B cell (primary cell): ENCODE measurements at regions not wholly inside any gene's neighbourhood (a gene's known extent, or its start where the extent isn't known, plus 50 kb on each side); places are given as distances from the start of the nearest gene placed in this dataset.

Experiments used
- ATAC-seq: fragments of 200-7000 bp; cut with Tn5 transposase; one replicate; pipeline ENCODE4 v1.10.0; 2021; ENCODE audit warnings: low read depth, mild to moderate bottlenecking, moderate number of reproducible peaks, moderate library complexity
- CTCF ChIA-PET: fragments of 350-600 bp; sonication (Branson Sonifier 250); formaldehyde crosslinking; loops from one replicate; lab custom pipeline; 2021; ENCODE audit warnings: antibody characterized with exemption, inconsistent platforms; lab: Charles Lee
- POLR2A ChIA-PET: fragments of 350-600 bp; sonication (Branson Sonifier 250); formaldehyde crosslinking; loops from one replicate; lab custom pipeline; 2021; ENCODE audit warnings: antibody characterized with exemption; lab: Charles Lee
- DNase-seq: peaks from one replicate; pipeline ENCODE4 v3.0.0; 2013
- H2AFZ ChIP-seq: 2 replicates; pipeline ENCODE4 v1.6.1; 2012; ENCODE audit warnings: mild to moderate bottlenecking, low read depth, low read length; ENCODE audit not compliant: insufficient read depth, poor library complexity, severe bottlenecking
- H3K27ac ChIP-seq, 2 donors: 1 replicate in 1 of 2; 2 replicates in 1 of 2; pipeline ENCODE4 v1.5.1; 2012 to 2013; ENCODE audit warnings: low read length in 2 of 2, mild to moderate bottlenecking in 2 of 2, moderate library complexity in 1 of 2
- H3K27me3 ChIP-seq, 4 experiments: fragments of 200-600 bp in 1 of 4; sonication (generic) in 1 of 4; replicated peaks in 1 of 4; 1 replicate in 2 of 4; 2 replicates in 2 of 4; pipeline versions ENCODE4 v1.6.1 to v1.7.0; 2013 to 2016; ENCODE audit warnings: low read length in 3 of 4, mild to moderate bottlenecking in 2 of 4, mixed read lengths in 1 of 4, moderate library complexity in 1 of 4; ENCODE audit not compliant: insufficient read depth in 4 of 4, control insufficient read depth in 3 of 4; ENCODE audit errors: control extremely low read depth in 1 of 4
- H3K36me3 ChIP-seq, 2 experiments: replicated peaks in 1 of 2; 1 replicate in 1 of 2; 2 replicates in 1 of 2; pipeline versions ENCODE4 v1.6.1 to v1.7.1; 2013; ENCODE audit warnings: low read length in 1 of 2; ENCODE audit not compliant: insufficient read depth in 2 of 2, control insufficient read depth in 1 of 2; ENCODE audit errors: control extremely low read depth in 1 of 2, extremely low read depth in 1 of 2
- H3K4me1 ChIP-seq, 2 donors: fragments of 200-600 bp in 1 of 2; sonication (generic) in 1 of 2; 1 replicate in 1 of 2; 2 replicates in 1 of 2; pipeline versions ENCODE4 v1.5.1 to v1.6.1; 2013 to 2017; ENCODE audit warnings: low read length in 2 of 2; ENCODE audit not compliant: control insufficient read depth in 2 of 2, insufficient read depth in 2 of 2
- H3K4me2 ChIP-seq: replicated peaks from 2 replicates; pipeline ENCODE3; 2012; ENCODE audit warnings: mild to moderate bottlenecking, low read depth, low read length; ENCODE audit not compliant: poor library complexity, severe bottlenecking
- H3K4me3 ChIP-seq, 5 experiments: fragments of 200-600 bp in 1 of 5; sonication (generic) in 1 of 5; 1 replicate in 3 of 5; 2 replicates in 2 of 5; pipeline versions ENCODE4 v1.5.1 to v1.7.0; 2011 to 2016; ENCODE audit warnings: low read length in 4 of 5, mild to moderate bottlenecking in 4 of 5, low read depth in 2 of 5, control low read depth in 1 of 5, moderate library complexity in 1 of 5; ENCODE audit not compliant: insufficient read depth in 1 of 5; ENCODE audit errors: control extremely low read depth in 1 of 5, extremely low read depth in 1 of 5
- H3K79me2 ChIP-seq: fragments of 200-600 bp; sonication (generic); one replicate; pipeline ENCODE4 v1.6.0; 2016; ENCODE audit warnings: low read length; ENCODE audit not compliant: control insufficient read depth, insufficient read depth
- H3K9ac ChIP-seq: fragments of 200-600 bp; sonication (generic); 2 replicates; pipeline ENCODE4 v1.6.1; 2017; ENCODE audit warnings: mild to moderate bottlenecking, low read length, moderate library complexity
- H3K9me3 ChIP-seq, 3 donors: one replicate each; pipeline versions ENCODE4 v1.6.1 to v1.7.1; 2013; ENCODE audit warnings: low read length in 2 of 3; ENCODE audit not compliant: control insufficient read depth in 2 of 3, insufficient read depth in 1 of 3; ENCODE audit errors: control extremely low read depth in 1 of 3
- H4K20me1 ChIP-seq: 2 replicates; pipeline ENCODE4 v1.6.0; 2012; ENCODE audit warnings: mild to moderate bottlenecking, low read length; ENCODE audit not compliant: insufficient read depth, control insufficient read depth, poor library complexity, severe bottlenecking
- H3K27ac Mint-ChIP-seq: one replicate; pipeline ENCODE4 v1.8.0; 2021; ENCODE audit warnings: mixed read lengths
- H3K27me3 Mint-ChIP-seq: one replicate; pipeline ENCODE4 v1.8.0; 2021; ENCODE audit warnings: mixed read lengths
- H3K4me1 Mint-ChIP-seq: one replicate; pipeline ENCODE4 v1.8.0; 2021; ENCODE audit warnings: mixed read lengths
- H3K4me3 Mint-ChIP-seq: one replicate; pipeline ENCODE4 v1.8.0; 2021; ENCODE audit warnings: mixed read lengths
- H3K9me3 Mint-ChIP-seq: one replicate; pipeline ENCODE4 v1.8.0; 2022; ENCODE audit warnings: mixed read lengths; ENCODE audit not compliant: insufficient read depth
- EZH2 ChIP-seq: IDR thresholded peaks from 2 replicates; pipeline ENCODE4 v1.6.1; 2012; ENCODE audit warnings: borderline replicate concordance, low read depth, mild to moderate bottlenecking, moderate library complexity, low read length; ENCODE audit not compliant: insufficient read depth, poor library complexity, severe bottlenecking
- WGBS: methylation state at CpG from one replicate; pipeline ENCODE4 v1.1.5; 2013; ENCODE audit warnings: missing lambda C conversion rate; ENCODE audit not compliant: insufficient coverage; 5-methylcytosine and 5-hydroxymethylcytosine counted together
- intact Hi-C: fragments of 100-400 bp; cut with micrococcal nuclease; formaldehyde crosslinking; loops from one replicate; pipeline ENCODE4 v1.10.0; 2022
- TF ChIP-seq, protein P1 (sequence below): fragments of 200-600 bp; IDR thresholded peaks from one replicate; pipeline ENCODE4 v1.8.0; 2022; ENCODE audit warnings: antibody characterized with exemption, mild to moderate bottlenecking

DNA sequence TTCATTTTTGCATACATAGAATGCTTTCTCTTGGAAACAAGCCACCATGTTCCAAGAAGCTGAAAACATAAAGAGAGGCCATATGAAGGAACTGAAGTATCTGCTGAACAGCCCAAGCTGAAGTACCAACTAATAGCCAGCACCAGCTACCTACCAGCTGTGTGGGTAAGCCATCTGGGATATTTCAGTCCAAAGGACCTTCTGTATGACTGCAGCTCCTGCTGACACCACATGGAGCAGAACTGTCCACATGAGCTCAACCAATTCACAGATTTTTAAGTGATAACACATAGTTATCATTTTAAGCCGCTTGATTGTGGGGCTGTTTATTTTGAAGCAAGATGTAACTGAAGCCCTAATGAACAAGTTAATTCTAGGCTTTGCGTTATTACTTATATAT, 621.1 kb upstream of the KLHL1 start:
- Histone ChIP-seq H3K27ac (no peak overlapping the region), H3K27me3 (no peaks in the 10 kb centered on the region), H3K4me1 (no peaks in the 10 kb centered on the region), H3K79me2 (no peaks in the 10 kb centered on the region), H3K36me3 (no peaks in the 10 kb centered on the region), H3K4me3 (no peak overlapping the region), H3K9me3 (no peaks in the 10 kb centered on the region), H4K20me1 (no peaks in the 10 kb centered on the region), H3K9ac (no peak overlapping the region), H3K4me2 (no peak overlapping the region), H2AFZ (no peak overlapping the region)
- H3K9me3 Mint-ChIP-seq, result peaks cover 3% of the 10 kb centered on the region
- CTCF ChIA-PET, result no interaction called here
- DNase-seq (no peak), ATAC-seq (no peak)
- TF ChIP-seq, protein P1, sequence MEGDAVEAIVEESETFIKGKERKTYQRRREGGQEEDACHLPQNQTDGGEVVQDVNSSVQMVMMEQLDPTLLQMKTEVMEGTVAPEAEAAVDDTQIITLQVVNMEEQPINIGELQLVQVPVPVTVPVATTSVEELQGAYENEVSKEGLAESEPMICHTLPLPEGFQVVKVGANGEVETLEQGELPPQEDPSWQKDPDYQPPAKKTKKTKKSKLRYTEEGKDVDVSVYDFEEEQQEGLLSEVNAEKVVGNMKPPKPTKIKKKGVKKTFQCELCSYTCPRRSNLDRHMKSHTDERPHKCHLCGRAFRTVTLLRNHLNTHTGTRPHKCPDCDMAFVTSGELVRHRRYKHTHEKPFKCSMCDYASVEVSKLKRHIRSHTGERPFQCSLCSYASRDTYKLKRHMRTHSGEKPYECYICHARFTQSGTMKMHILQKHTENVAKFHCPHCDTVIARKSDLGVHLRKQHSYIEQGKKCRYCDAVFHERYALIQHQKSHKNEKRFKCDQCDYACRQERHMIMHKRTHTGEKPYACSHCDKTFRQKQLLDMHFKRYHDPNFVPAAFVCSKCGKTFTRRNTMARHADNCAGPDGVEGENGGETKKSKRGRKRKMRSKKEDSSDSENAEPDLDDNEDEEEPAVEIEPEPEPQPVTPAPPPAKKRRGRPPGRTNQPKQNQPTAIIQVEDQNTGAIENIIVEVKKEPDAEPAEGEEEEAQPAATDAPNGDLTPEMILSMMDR, result no peak
- no peak for TF ChIP-seq EZH2
- H3K4me3 Mint-ChIP-seq, result no peak overlapping the region
- no peaks in the 10 kb centered on the region for H3K27me3 Mint-ChIP-seq
- POLR2A ChIA-PET, result no interaction called here
- no peak overlapping the region for H3K27ac Mint-ChIP-seq
- no peaks in the 10 kb centered on the region for H3K4me1 Mint-ChIP-seq
- intact Hi-C loops, result no loop called here
- no CpG with 5 or more reads among the region's 2 CpGs for WGBS

DNA sequence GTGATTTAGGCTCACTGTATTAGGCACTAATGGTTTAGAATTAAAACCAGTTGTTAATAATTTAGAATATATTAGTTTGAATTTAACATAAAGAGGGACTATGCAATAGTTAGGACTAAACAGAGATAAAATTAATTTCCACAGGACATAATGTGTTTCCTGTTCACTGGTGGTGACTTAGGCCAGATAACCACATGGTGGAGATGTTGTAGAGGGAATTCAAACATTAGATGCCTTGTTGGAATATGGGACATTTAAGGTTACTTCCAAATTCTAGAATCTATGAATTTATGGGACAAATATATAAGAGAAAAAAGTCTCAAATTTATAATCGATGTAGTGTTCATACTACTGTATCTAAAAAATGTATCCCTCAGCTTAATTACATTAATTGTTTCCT, 615.5 kb upstream of the KLHL1 start:
- ChIA-PET CTCF (no interaction called here), POLR2A (no interaction called here)
- ATAC-seq (no peak), DNase-seq (no peak)
- H3K9me3 ChIP-seq, result no peaks in the 10 kb centered on the region
- intact Hi-C loops, result no loop called here
- no peaks in the 10 kb centered on the region for H3K36me3 ChIP-seq
- no peaks in the 10 kb centered on the region for H3K79me2 ChIP-seq
- Mint-ChIP-seq H3K4me1 (no peaks in the 10 kb centered on the region), H3K27ac (no peak overlapping the region), H3K9me3 (no peaks in the 10 kb centered on the region), H3K27me3 (no peaks in the 10 kb centered on the region), H3K4me3 (no peak overlapping the region)
- no CpG with 5 or more reads among the region's 1 CpG for WGBS
- no peak overlapping the region for H3K27ac ChIP-seq
- no peaks in the 10 kb centered on the region for H3K27me3 ChIP-seq
- H2AFZ ChIP-seq, result no peak overlapping the region
- no peak overlapping the region for H3K4me3 ChIP-seq
- H3K4me2 ChIP-seq, result no peak overlapping the region
- H4K20me1 ChIP-seq, result no peaks in the 10 kb centered on the region
- H3K4me1 ChIP-seq, result no peaks in the 10 kb centered on the region
- H3K9ac ChIP-seq, result no peak overlapping the region
- TF ChIP-seq, protein P1, result no peak
- no peak for TF ChIP-seq EZH2
